CD4-positive, alpha-beta T cell treated with Interleukin-6 for 4 hours (primary cell): ENCODE measurements at regions not wholly inside any gene's neighbourhood (a gene's known extent, or its start where the extent isn't known, plus 50 kb on each side); places are given as distances from the start of the nearest gene placed in this dataset.
"Not testable (repeated sequence)": the region's sequence is repeated elsewhere in the genome, so short reads cannot be mapped to it uniquely, and the experiment has no call there.

ENCODE experiments used
- DNase-seq: peaks from one replicate; pipeline ENCODE4 v3.0.0-alpha.2; 2020; ENCODE audit warnings: mixed read lengths

DNA sequence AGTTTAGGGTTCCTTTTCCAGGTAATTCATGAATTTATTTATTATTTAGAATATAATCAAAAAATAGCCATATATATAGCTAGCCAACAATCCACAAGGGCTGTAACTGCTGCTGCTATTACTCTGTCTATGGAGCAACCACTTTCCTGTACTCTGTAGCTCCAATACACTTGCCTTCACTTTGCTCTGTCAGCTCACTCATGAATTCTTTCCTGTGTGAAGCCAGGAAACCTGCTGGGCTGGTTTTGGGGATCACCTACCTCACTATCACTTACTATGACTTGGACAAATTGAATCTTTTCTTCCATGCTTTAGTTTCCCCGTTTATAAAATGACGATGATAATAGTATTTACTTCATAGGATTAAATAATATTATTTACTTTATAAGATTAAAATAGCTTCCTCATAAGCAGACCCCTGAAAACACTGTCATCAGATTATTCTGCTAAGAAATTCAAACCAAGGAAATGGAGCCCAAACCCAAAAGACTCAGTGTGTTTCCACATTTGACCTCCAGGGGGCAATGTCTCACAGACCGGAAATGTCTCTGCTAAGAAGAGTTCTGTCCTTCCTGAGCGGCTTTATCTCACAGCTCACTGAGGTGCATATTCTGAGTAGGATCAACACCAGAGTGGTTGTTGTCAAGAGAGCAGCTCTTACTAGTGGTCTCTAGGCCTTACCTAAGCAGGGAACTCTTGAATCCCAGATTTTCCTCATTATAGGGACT is 457.1 kb downstream of the DAD1 start:
- DNase-seq = peak; percentile 35

DNA sequence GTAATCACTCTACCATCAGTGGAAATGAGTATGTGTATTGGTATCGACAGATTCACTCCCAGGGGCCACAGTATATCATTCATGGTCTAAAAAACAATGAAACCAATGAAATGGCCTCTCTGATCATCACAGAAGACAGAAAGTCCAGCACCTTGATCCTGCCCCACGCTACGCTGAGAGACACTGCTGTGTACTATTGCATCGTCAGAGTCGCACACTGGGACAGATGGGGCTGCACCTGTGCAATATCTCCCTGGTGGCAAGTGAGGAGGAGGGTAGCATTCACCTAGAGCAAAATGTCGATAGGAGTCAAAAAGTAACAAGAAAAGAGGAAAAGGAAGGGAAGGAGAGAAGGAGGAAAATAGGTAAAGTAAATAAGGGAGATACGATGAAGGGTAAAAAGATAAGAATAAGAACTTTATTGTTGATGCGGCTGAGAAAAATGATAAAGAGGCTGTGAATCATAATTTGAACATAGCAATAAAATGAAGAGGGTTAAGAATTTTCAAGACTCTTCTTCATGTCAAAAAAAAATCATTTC is 450.5 kb upstream of the OR4E1 start:
- DNase-seq = peak; percentile 16

DNA sequence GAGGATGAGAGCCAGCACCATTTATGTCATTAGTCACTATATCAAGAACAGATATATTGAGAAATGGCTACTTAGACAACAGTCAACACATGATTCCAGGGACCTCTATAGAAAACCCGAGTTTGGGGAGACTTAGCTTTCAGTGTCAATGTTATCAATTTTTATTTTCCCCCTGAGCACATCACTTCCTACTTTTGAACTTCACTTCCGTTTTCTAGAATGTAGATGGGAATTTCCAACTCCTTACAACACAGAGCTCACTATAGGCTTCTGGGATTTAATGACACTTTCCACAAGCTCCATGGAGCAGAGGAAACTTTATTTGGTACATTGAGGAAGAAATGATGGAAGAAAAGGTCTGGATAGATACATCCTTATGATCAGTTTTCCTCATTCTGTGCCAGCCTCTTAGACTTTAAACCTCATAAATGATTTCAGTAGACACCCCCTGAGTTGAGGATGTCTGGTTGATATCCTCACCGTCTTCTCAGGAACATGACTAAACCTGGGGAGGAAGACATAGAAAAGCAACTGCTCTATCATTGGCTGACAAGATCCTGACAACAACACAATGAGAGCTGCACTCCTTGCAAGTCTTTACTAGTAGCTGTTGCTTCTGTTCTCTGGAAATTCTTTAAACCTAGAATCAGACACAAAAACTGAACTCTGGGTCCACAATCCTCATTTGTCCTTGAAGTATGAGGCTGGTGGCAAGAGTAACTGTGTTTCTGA is 449.4 kb upstream of the OR4E1 start:
- DNase-seq = peak; percentile 27

DNA sequence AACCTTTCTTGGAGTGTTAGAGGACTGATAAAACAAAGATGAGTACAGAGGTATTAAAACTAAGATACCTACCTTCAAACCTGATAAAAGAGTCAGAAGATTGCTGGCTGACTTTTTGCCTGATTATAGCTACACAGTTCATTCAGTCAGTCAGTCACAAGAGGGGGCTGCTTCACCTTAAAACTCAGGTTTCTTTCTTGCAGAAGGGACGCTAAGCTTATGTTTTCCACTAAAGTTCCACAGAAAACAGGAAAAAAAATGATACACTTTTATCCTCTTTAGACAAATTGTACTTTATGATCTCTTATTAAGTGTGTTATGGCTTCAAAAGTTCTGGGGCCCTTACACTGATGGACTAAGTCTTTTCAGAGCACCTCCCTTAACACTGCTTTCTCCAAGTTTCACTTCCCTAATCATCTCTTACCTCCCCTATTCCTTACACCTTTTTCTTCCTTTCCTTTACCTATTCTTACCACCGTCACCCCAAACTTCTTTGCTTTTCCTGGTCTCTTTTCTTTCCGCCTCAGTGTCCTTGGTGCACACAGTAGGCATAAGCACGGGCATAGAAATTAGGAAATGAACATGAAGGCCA is 448.7 kb upstream of the OR4E1 start:
- DNase-seq = peak; percentile 45

DNA sequence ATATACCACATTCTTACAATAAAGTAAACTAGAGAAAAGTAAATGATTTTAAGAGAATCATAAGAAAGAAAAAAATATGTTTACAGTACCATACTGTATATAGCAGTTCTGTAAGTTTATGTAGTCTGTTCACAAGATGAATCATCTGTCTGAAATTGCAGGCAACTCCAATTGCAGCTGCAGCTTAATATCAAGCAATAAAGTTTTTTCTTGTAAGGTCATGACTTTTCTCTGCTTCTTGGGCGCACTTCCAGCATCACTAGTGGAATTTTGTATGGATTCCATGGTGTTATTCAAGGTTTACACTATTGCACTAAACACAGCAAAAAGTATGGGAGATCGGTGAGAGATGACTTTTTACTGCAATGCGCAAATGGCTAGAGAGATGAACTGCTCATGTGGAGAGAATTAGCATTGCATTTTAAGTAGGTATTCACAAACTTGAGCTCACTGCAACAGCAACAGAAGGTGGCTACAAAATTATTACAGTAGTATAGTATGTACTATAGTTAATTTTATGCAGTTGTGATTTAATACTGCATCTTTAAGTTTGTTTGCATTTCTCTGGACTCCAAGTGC is 445.4 kb upstream of the OR4E1 start:
- DNase-seq = no peak

DNA sequence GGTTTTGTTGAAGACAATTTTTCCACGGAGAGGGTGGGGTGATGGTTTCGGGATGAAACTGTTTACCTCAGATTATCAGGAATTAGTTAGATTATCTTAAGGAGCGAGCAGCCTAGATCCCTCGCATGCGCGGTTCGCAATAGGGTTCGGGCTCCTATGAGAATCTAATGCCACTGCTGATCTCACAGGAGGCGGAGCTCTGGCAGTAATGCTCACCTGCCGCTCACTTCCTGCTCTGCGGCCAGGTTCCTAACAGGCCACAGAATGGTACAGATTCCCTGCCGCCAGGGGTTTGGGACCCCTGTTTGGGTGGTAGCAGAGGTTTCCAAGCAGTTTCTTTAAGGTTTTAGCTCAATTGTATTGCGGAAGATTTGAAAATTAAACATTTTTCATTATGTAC is 439.8 kb upstream of the OR4E1 start:
- DNase-seq = peak; percentile 36

DNA sequence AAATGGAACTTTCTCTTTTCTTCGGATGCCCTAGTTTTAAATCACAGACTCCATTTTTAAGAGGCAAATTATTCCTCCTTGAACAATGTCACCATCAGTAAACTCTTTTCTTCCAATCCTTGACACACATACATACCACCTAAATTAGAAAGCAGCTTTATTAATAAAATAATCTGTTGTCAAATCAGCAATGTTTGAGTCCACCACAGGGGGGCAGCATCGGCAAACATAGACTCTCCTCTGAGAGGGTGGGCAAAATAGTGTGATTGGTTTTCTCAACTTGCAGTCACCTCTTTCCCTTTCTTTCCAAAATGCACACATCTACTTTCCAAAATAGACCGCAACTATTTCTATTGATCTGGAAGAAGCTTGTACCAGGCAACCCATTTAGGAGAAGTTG is 438.4 kb upstream of the OR4E1 start:
- DNase-seq = peak; percentile 63

DNA sequence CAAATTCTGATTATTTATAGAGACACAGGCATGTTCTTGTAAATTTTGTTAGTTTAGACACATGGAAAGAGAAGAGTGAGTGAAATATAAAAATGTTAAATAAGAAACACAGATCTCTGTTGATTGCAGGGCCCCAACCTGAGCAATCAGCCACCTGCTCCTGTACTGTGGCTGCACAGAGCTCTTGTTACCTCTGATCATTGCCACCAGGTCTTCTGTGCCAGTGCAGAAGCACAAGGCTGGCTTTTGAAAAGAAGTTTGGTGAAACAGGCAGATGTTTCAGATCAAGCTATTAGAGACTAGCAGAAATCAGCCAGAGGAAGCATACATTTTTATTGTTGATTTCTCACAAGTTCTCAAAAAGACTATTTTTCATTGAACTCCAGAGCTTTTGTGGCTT is 434.1 kb upstream of the OR4E1 start:
- no peak for DNase-seq

DNA sequence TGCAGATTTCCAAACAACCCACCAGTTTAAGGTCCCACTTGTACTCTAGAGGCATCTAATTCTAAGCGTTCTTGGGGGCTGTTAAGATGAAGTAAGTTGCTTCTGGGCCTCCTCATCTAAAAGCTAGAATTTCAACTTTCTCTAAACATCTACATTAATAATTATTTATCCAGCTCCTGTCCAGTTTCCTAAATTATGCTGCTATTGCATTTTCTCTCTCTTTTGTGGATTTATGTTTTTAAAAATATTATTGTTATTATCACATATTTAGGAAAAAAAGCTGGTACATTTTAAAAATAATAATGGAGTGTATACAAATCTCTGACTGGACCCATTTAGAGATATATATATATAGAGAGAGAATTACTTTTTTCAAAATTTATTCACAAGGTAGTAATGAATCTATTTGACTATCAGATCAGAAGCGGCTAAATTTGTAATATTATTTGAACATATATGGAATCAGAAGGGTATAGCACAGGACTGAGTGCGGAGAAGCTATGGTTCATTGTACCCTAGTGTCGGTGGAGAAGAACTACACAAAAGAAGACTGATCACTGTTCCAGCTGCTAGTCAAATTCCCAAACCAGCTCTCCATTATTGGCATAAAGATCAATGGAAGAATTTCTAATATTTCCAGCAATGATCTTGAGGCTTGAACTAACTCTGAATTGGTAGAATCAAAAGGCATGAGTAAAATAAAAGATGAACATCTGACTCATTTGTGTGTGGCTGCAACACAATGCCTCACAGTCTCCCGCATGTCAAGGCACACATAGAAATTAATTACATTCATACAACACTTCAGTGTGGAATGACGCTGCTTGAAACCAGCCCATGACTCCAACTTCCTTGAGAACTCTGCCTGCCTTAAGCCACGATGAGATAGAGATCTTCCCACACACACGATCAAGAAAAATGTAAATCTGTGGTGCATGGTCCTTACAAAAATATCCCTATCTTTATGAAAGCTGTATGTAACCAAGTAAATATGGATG is 433.4 kb upstream of the OR4E1 start:
- no peak for DNase-seq

DNA sequence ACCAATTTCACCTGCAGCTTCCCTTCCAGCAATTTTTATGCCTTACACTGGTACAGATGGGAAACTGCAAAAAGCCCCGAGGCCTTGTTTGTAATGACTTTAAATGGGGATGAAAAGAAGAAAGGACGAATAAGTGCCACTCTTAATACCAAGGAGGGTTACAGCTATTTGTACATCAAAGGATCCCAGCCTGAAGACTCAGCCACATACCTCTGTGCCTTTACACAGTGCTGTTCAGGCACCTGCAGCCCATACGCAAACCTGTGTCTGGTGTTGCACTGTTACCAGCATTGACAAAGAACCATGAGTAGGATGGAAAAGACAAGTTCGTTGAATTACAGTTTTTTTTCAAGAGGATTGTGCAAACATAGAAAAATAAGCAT is 432.0 kb upstream of the OR4E1 start:
- DNase-seq = no peak

DNA sequence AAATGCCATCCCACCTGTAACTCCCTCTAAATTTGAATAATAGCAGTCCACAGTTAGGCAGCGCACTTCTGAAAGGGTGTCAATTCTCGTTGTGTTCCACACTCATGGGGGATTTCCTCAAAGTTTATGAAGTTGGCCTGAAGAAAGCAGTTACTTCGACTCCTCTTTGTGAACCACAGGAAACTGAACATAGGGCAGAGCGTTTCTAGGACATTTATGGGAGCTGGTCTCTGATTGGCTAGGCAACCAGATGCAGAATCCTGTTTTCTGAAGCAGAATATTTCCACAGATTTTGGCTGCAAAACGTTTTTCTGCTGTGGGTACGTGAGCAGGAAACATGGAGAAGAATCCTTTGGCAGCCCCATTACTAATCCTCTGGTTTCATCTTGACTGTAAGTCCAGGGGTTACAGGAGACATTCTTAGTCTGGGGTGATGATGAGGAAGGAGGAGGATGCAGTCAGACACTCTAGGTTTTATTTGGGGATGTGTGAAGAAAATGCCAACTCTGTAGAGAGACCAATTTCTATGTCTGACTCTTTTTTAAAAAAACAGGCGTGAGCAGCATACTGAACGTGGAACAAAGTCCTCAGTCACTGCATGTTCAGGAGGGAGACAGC is 431.5 kb upstream of the OR4E1 start:
- DNase-seq = no peak

DNA sequence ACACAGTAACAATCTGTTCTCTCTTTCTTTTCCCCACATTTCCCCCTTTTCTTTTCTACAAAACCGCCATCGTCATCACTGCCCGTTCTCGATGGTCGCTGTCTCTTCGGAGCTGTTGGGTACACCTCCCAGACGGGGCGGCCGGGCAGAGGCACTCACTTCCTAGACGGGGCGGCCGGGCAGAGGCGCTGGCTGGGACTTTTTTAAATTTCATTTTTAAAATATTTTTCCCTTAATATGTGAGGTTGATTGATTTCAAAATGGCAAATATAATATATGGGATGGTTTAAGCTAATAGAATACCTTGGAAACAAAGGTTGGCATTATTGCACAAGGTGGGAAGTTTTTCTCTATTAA is 427.1 kb upstream of the OR4E1 start:
- DNase-seq = not testable (repeated sequence)

DNA sequence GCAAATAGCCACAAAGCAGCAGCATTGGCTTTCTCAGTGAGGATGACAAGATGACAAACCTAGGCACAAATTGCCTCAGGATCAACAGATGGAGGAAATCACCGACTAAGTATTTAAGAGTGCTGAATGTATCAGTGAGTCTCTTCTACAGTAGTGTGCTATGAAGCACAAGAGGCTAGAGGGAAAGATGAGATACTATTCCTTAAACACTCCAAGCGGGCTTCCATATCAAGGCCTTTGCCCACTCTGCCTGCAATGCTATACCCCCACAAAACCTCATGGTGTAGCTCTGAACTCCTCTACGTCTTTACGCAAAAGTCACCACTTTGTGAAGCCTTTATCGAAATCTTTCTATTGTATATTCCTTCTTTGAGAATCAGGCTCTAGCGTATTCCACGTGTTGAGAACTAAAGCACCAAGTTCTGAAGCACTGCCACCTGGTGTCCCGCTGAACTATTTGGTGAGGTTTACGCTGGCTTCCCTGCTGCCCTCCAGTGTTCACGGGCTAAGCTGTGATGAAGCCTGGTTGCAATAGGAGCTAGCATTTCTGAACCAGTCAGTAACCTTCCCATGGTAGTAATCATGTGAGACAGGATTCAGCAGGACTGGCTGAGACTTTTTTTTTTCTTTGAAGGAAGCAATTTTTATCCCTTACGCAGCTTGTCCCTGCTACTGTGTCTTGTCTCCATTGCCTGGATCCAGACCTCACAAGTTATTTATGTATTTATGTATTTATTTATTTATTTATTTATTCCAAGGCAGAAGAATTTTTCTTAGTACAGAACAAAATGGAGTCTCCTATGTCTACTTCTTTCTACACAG is 426.5 kb upstream of the OR4E1 start:
- peak; percentile 73 for DNase-seq

DNA sequence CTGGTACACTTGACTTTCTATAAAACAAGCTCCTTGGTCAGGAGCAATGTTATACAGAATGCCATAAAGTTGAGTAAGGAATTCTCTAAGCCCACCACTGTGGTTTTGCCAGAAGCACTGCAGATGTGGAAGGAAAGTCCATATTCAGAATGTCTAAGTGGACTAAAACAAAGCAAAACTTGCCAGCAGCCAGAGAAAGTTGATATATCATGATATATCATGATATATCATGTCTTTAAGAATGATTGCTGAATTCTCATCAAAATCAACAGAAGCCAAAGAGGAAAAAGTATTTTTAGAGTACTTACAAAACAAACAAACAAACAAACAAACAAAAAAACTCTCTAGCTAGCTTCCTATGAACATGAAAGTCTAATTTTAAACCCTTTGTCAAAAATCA is 424.8 kb upstream of the OR4E1 start:
- DNase-seq = no peak

DNA sequence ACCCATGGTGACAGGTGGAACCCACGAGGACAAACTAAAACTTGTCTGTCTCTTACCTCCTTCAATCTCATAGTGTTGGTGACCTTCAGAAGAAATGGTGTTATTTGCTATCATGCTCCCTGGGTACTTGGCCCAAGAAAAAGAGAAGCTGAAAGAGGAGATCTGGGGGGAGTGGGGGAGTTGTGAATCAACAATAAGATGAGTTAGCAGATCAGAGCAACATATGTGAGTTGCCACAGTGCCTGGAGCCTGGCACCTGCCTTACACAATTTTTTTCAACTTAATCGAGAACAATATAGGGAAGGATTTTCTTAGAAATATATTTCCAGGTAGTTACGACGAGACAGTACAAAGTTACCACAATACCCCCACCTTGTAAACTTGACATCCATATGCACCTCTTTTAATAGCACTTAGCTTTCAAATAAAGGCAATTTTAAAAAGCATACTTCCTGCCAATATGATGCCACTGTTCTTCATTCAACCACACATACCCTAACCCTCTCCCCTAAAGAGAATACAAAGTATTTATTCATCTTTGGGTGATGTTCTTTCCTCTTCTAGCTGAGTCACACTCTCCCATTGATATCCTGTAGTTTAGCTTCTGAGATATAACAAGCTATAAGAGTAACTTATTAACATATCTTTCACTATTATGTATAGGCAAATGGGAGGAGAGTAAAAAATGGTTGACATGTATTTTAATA is 424.1 kb upstream of the OR4E1 start:
- DNase-seq = no peak

DNA sequence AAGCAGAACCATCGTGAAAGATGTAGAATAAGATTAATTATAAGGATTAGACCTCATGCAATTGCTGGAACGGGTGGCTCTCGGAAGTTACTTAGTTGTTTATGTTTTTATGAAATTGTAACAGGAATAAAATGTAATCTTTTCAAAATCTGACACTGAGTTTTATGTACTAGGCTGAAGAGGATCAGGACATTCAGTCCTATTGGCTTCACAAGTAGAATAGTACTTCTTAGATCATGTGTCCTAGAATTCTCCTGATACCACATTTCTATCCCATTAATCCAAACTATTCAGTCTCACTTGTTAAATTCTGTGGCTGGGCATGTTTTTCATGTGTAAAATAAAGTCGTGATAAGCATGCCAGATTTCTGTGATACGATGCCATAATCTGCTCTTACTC is 423.5 kb upstream of the OR4E1 start:
- DNase-seq = no peak

DNA sequence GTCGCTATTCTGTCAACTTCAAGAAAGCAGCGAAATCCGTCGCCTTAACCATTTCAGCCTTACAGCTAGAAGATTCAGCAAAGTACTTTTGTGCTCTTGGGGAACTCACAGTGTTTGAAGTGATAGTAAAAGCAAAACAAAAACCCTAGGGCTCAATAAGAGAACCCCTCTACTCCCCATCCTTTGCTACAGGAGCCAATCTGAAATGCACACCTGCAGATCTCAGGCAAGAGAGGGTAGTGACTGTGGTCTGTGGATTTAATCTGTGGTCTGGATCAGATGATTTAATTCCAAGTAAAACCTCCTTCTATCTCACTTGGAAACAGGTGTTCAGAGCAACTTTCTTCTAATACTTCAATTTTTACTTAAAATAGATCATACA is 422.9 kb upstream of the OR4E1 start:
- no peak for DNase-seq

DNA sequence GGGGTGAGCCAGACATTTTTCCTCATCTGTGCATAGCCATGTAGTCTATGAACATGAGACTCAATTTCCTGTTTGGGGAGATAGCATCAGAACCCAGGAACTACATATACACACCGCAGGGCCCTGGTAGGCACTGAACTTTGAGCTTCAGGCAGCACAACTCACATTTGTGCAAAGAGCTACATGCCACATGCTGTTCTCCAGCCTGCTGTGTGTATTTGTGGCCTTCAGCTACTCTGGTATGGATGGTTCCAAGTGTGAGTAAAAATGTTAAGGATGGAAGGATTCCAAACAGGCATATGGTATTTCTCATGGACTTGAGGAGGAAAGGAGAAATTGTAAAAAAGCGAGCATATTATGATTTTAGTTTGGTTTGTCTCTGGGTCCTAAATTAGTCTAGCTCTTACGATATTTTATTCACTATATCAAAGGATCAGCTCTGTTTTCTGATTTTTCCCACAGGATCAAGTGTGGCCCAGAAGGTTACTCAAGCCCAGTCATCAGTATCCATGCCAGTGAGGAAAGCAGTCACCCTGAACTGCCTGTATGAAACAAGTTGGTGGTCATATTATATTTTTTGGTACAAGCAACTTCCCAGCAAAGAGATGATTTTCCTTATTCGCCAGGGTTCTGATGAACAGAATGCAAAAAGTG is 422.4 kb upstream of the OR4E1 start:
- DNase-seq = peak; percentile 61

DNA sequence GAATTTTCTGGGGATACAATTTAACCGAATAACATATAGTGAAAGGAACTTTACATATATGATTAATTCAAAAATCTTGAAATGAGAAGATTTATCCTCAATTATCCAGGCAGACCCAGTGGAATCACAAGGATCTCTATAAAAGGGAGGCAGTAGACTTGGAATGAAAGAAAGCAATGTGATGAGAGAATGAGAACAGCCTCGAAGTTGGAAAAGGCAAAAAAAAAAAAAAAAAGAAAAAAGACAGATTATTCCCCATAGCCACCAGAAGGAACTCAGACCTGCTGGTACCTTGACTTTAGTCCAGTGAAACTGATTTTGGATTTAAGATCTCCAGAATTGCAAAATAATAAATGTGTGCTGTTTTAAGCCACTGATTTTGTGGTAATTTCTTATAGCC is 416.3 kb upstream of the OR4E1 start:
- no peak for DNase-seq
